H9 (cell line): ENCODE measurements at regions not wholly inside any gene's neighbourhood (a gene's known extent, or its start where the extent isn't known, plus 50 kb on each side); places are given as distances from the start of the nearest gene placed in this dataset.

ENCODE experiments used
- DNase-seq: peaks from one replicate; pipeline ENCODE4 v3.0.0-alpha.2; 2017
- H2AFZ ChIP-seq: one replicate; pipeline ENCODE4 v1.6.1; 2013; ENCODE audit warnings: mild to moderate bottlenecking, low read length, control low read depth, moderate library complexity
- H2AK5ac ChIP-seq: 2 replicates; pipeline ENCODE4 v1.6.1; 2013; ENCODE audit warnings: low read length, control low read depth, mixed read lengths; ENCODE audit not compliant: insufficient read length
- H2BK120ac ChIP-seq: one replicate; pipeline ENCODE4 v1.6.1; 2013; ENCODE audit warnings: low read depth, mild to moderate bottlenecking, low read length, control low read depth, inconsistent platforms; ENCODE audit not compliant: poor library complexity, severe bottlenecking
- H2BK12ac ChIP-seq: 2 replicates; pipeline ENCODE4 v1.6.1; 2013; ENCODE audit warnings: low read length, control low read depth, mixed read lengths, low read depth; ENCODE audit not compliant: insufficient read length
- H2BK15ac ChIP-seq: 2 replicates; pipeline ENCODE4 v1.6.1; 2013; ENCODE audit warnings: low read depth, low read length, control low read depth
- H2BK20ac ChIP-seq: one replicate; pipeline ENCODE4 v1.6.1; 2013; ENCODE audit warnings: low read depth, mild to moderate bottlenecking, low read length, control low read depth, inconsistent platforms; ENCODE audit not compliant: poor library complexity, severe bottlenecking
- H2BK5ac ChIP-seq: 2 replicates; pipeline ENCODE4 v1.6.1; 2013; ENCODE audit warnings: low read length, control low read depth, mixed read lengths; ENCODE audit not compliant: insufficient read length
- H3K14ac ChIP-seq: 2 replicates; pipeline ENCODE4 v1.6.1; 2013; ENCODE audit warnings: low read length, control low read depth; ENCODE audit not compliant: insufficient read depth
- H3K18ac ChIP-seq: 2 replicates; pipeline ENCODE4 v1.6.1; 2013; ENCODE audit warnings: low read depth, mild to moderate bottlenecking, mixed read lengths, low read length, control low read depth; ENCODE audit not compliant: insufficient read length
- H3K23ac ChIP-seq: 2 replicates; pipeline ENCODE4 v1.6.1; 2013; ENCODE audit warnings: low read length, control low read depth, mixed read lengths, low read depth; ENCODE audit not compliant: insufficient read length
- H3K23me2 ChIP-seq: 2 replicates; pipeline ENCODE4 v1.6.1; 2013; ENCODE audit warnings: low read depth, mild to moderate bottlenecking, mixed read lengths, low read length, control low read depth; ENCODE audit not compliant: insufficient read length, poor library complexity, severe bottlenecking
- H3K27ac ChIP-seq: 2 replicates; pipeline ENCODE4 v1.5.1; 2013; ENCODE audit warnings: low read length, control low read depth, mixed read lengths, low read depth; ENCODE audit not compliant: insufficient read length
- H3K27me3 ChIP-seq: 2 replicates; pipeline ENCODE4 v1.6.1; 2013; ENCODE audit warnings: low read length, control low read depth, inconsistent platforms; ENCODE audit not compliant: insufficient read depth
- H3K4ac ChIP-seq: 2 replicates; pipeline ENCODE4 v1.6.1; 2013; ENCODE audit warnings: low read depth, mild to moderate bottlenecking, control low read depth, inconsistent platforms, low read length, moderate library complexity
- H3K4me1 ChIP-seq: 2 replicates; pipeline ENCODE4 v1.6.1; 2013; ENCODE audit warnings: low read length, control low read depth, inconsistent platforms; ENCODE audit not compliant: insufficient read depth
- H3K4me2 ChIP-seq: 2 replicates; pipeline ENCODE4 v1.6.1; 2013; ENCODE audit warnings: low read length, control low read depth, mixed read lengths; ENCODE audit not compliant: insufficient read length, insufficient read depth
- H3K56ac ChIP-seq: 2 replicates; pipeline ENCODE4 v1.6.1; 2013; ENCODE audit warnings: low read depth, mild to moderate bottlenecking, mixed read lengths, low read length, control low read depth; ENCODE audit not compliant: insufficient read length
- H3K79me1 ChIP-seq: 2 replicates; pipeline ENCODE4 v1.6.1; 2013; ENCODE audit warnings: low read depth, mild to moderate bottlenecking, moderate library complexity, low read length, control low read depth, inconsistent platforms; ENCODE audit not compliant: insufficient read depth, poor library complexity, severe bottlenecking
- H3K79me2 ChIP-seq: 2 replicates; pipeline ENCODE4 v1.6.1; 2013; ENCODE audit warnings: low read length, control low read depth, inconsistent platforms; ENCODE audit not compliant: insufficient read depth
- H3K9ac ChIP-seq: 2 replicates; pipeline ENCODE4 v1.6.1; 2013; ENCODE audit warnings: low read length, control low read depth, mixed read lengths; ENCODE audit not compliant: insufficient read length; ENCODE audit errors: extremely low read depth
- H3K9me3 ChIP-seq: one replicate; pipeline ENCODE4 v1.6.1; 2013; ENCODE audit warnings: low read depth, low read length, inconsistent platforms; ENCODE audit not compliant: control insufficient read depth
- H3T11ph ChIP-seq: one replicate; pipeline ENCODE4 v1.6.1; 2013; ENCODE audit warnings: mild to moderate bottlenecking, low read length, control low read depth, inconsistent platforms
- H4K20me1 ChIP-seq: one replicate; pipeline ENCODE4 v1.6.1; 2013; ENCODE audit not compliant: control insufficient read depth, insufficient read length, insufficient read depth
- H4K5ac ChIP-seq: 2 replicates; pipeline ENCODE4 v1.6.1; 2013; ENCODE audit warnings: low read depth, mild to moderate bottlenecking, mixed read lengths, low read length, control low read depth; ENCODE audit not compliant: insufficient read length
- H4K8ac ChIP-seq: replicated peaks from 2 replicates; pipeline ENCODE4 v1.6.1; 2013; ENCODE audit warnings: low read length, control low read depth, mixed read lengths, low read depth; ENCODE audit not compliant: insufficient read length
- H4K91ac ChIP-seq: 2 replicates; pipeline ENCODE4 v1.6.1; 2013; ENCODE audit warnings: low read depth, mild to moderate bottlenecking, moderate library complexity, mixed read lengths, low read length, control low read depth; ENCODE audit not compliant: insufficient read length
- H3K27ac Mint-ChIP-seq, 3 experiments: 2 replicates in 2 of 3; 3 replicates in 1 of 3; pipeline ENCODE4 v1.8.0; 2020 to 2021; ENCODE audit warnings: mixed read lengths in 3 of 3, mild to moderate bottlenecking in 1 of 3, moderate library complexity in 1 of 3
- H3K27me3 Mint-ChIP-seq: 2 replicates; pipeline ENCODE4 v1.8.0; 2021; ENCODE audit warnings: low read depth, mild to moderate bottlenecking, moderate library complexity, mixed read lengths
- H3K36me3 Mint-ChIP-seq, 3 experiments: 2 replicates in 2 of 3; 3 replicates in 1 of 3; pipeline ENCODE4 v1.8.0; 2020 to 2021; ENCODE audit warnings: low read depth in 3 of 3, mixed read lengths in 3 of 3; ENCODE audit not compliant: insufficient read depth in 1 of 3
- H3K4me1 Mint-ChIP-seq, 2 experiments: 2 replicates each; pipeline ENCODE4 v1.8.0; 2020; ENCODE audit warnings: mixed read lengths in 2 of 2
- H3K4me3 Mint-ChIP-seq, 2 experiments: 2 replicates in 1 of 2; 3 replicates in 1 of 2; pipeline ENCODE4 v1.8.0; 2020 to 2021; ENCODE audit warnings: mild to moderate bottlenecking in 2 of 2, mixed read lengths in 2 of 2, moderate library complexity in 1 of 2
- H3K9me3 Mint-ChIP-seq, 2 experiments: 2 replicates in 1 of 2; 3 replicates in 1 of 2; pipeline ENCODE4 v1.8.0; 2020; ENCODE audit warnings: mild to moderate bottlenecking in 2 of 2, mixed read lengths in 2 of 2, moderate library complexity in 1 of 2
- CTCF ChIP-seq: fragments of 200-600 bp; sonication (generic); conservative IDR thresholded peaks from 3 replicates; pipeline ENCODE4 v1.8.0; 2021; ENCODE audit warnings: antibody characterized with exemption, mild to moderate bottlenecking
- WGBS: extraction: QIAGEN DNeasy Blood & Tissue Kit; methylation state at CpG from one replicate; pipeline ENCODE4 v1.1.7; 2013; ENCODE audit warnings: missing lambda C conversion rate, low lambda C conversion rate, mixed read lengths; ENCODE audit not compliant: insufficient read length; ENCODE audit errors: extremely low coverage; 5-methylcytosine and 5-hydroxymethylcytosine counted together

GRCh38 chr3:94179059-94179458, 116.2 kb downstream of the NSUN3 start:
- Histone ChIP-seq H3K9me3 (no peaks in the 10 kb centered on the region), H2BK12ac (no peak overlapping the region), H3K14ac (no peak overlapping the region), H4K20me1 (no peaks in the 10 kb centered on the region), H3K79me2 (no peaks in the 10 kb centered on the region), H3K23me2 (no peaks in the 10 kb centered on the region), H3K27ac (no peak overlapping the region), H3K56ac (no peak overlapping the region), H3K4me2 (no peak overlapping the region), H4K8ac (no peak overlapping the region), H2BK5ac (no peak overlapping the region), H3K23ac (no peak overlapping the region), H3T11ph (no peak overlapping the region), H3K79me1 (no peaks in the 10 kb centered on the region), H4K91ac (no peak overlapping the region), H3K18ac (no peak overlapping the region), H3K4me1 (no peaks in the 10 kb centered on the region), H2AFZ (no peak overlapping the region), H3K4ac (no peak overlapping the region), H4K5ac (no peak overlapping the region), H3K9ac (no peak overlapping the region), H2BK15ac (no peak overlapping the region), H2AK5ac (no peak overlapping the region), H2BK120ac (no peak overlapping the region), H2BK20ac (no peak overlapping the region), H3K27me3 (no peaks in the 10 kb centered on the region)
- no peak overlapping the region for H3K27ac Mint-ChIP-seq
- H3K4me3 Mint-ChIP-seq: no peak overlapping the region
- peaks cover 3% of the 10 kb centered on the region in 2 experiments; a peak in 3 of 4 replicates for H3K4me1 Mint-ChIP-seq
- WGBS: no CpG with 5 or more reads among the region's 2 CpGs
- H3K36me3 Mint-ChIP-seq: no peaks in the 10 kb centered on the region
- no peak for DNase-seq
- TF ChIP-seq CTCF: no peak
- H3K27me3 Mint-ChIP-seq: no peaks in the 10 kb centered on the region
- H3K9me3 Mint-ChIP-seq: no peaks in the 10 kb centered on the region
